Cardiac muscle cell (in vitro differentiated cells and primary cell): ENCODE measurements at regions not wholly inside any gene's neighbourhood (a gene's known extent, or its start where the extent isn't known, plus 50 kb on each side); places are given as distances from the start of the nearest gene placed in this dataset.

Experiments
- DNase-seq, 2 donors: peaks; one replicate each; pipeline versions ENCODE4 v3.0.0 to v3.0.0-alpha.2; 2010 to 2017; ENCODE audit warnings: low read depth in 1 of 2, low spot score in 1 of 2
- H3K27ac ChIP-seq: fragments of 200-600 bp; sonication (generic); 2 replicates; pipeline ENCODE4 v1.5.1; 2016
- H3K27me3 ChIP-seq: fragments of 200-600 bp; sonication (generic); 2 replicates; pipeline ENCODE4 v1.6.0; 2016; ENCODE audit warnings: control low read depth
- H3K36me3 ChIP-seq: fragments of 200-600 bp; sonication (generic); 2 replicates; pipeline ENCODE4 v1.5.1; 2016; ENCODE audit warnings: control low read depth
- H3K4me1 ChIP-seq: fragments of 200-600 bp; sonication (generic); 2 replicates; pipeline ENCODE4 v1.8.1; 2017; ENCODE audit warnings: low read depth, mild to moderate bottlenecking, mixed run types
- H3K4me3 ChIP-seq: fragments of 200-600 bp; sonication (generic); 2 replicates; pipeline ENCODE4 v1.5.1; 2016; ENCODE audit warnings: mild to moderate bottlenecking
- H3K9me3 ChIP-seq: fragments of 200-600 bp; sonication (generic); 2 replicates; pipeline ENCODE4 v1.5.1; 2017; ENCODE audit warnings: low read depth, mild to moderate bottlenecking, control low read depth
- TF ChIP-seq, protein P1 (sequence below): IDR thresholded peaks from 2 replicates; pipeline ENCODE4 v1.5.1; 2012; ENCODE audit warnings: low read depth, mild to moderate bottlenecking, low read length

DNA sequence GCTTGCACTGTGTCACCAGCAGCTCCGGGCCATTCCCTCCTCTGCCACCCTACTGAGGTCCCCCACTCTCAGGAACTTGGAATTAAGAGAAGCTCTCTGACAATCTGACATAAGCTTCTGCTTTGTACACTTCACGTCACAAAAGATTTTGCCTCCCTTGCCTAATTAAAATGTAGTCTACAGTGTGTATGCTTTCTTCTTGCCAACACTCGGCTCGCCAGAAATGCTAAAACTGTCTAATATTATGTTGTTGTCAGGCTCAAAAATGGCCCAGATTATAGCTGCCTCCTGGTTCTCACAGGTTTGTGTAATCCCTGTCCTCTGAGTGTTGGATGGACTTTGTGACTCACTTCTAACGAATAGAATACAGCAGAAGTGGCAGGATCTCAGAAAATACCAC lies 474.7 kb downstream of the MBD2 start:
- no peaks in the 10 kb centered on the region for H3K9me3 ChIP-seq
- DNase-seq = no peak
- peaks cover 3% of the 10 kb centered on the region for H3K4me1 ChIP-seq
- H3K36me3 ChIP-seq = no peaks in the 10 kb centered on the region
- TF ChIP-seq, protein P1, sequence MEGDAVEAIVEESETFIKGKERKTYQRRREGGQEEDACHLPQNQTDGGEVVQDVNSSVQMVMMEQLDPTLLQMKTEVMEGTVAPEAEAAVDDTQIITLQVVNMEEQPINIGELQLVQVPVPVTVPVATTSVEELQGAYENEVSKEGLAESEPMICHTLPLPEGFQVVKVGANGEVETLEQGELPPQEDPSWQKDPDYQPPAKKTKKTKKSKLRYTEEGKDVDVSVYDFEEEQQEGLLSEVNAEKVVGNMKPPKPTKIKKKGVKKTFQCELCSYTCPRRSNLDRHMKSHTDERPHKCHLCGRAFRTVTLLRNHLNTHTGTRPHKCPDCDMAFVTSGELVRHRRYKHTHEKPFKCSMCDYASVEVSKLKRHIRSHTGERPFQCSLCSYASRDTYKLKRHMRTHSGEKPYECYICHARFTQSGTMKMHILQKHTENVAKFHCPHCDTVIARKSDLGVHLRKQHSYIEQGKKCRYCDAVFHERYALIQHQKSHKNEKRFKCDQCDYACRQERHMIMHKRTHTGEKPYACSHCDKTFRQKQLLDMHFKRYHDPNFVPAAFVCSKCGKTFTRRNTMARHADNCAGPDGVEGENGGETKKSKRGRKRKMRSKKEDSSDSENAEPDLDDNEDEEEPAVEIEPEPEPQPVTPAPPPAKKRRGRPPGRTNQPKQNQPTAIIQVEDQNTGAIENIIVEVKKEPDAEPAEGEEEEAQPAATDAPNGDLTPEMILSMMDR = no peak
- no peaks in the 10 kb centered on the region for H3K27me3 ChIP-seq
- H3K27ac ChIP-seq = no peak overlapping the region
- no peak overlapping the region for H3K4me3 ChIP-seq

DNA sequence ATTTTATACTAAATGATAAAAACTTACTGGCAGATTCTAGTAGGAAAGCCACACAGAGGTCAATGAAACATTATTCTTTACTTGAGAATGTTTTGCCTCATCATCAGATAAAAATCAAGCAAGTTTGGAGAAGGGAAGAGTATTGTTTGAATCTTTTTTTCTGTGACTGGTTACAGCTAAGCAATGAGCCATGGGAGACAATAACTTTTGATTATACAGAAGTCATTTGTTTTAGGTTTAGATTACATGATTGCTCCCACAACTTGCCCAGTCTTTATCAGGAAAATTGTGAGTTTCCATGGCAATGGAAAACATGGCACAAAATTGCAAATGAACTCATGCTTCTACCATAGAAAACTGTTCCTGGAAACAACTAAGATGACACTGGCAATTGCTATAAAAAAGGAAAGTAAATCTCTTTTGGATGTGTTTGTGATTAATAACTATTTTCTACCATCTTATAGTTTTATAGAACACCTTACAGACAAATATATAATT lies 476.8 kb downstream of the MBD2 start:
- TF ChIP-seq, protein P1 = no peak
- H3K27me3 ChIP-seq = no peaks in the 10 kb centered on the region
- no peaks in the 10 kb centered on the region for H3K36me3 ChIP-seq
- no peaks in the 10 kb centered on the region for H3K4me1 ChIP-seq
- peak in 1 of 2 donors; percentile 2 for DNase-seq
- H3K4me3 ChIP-seq = no peak overlapping the region
- H3K27ac ChIP-seq = no peak overlapping the region
- no peaks in the 10 kb centered on the region for H3K9me3 ChIP-seq

DNA sequence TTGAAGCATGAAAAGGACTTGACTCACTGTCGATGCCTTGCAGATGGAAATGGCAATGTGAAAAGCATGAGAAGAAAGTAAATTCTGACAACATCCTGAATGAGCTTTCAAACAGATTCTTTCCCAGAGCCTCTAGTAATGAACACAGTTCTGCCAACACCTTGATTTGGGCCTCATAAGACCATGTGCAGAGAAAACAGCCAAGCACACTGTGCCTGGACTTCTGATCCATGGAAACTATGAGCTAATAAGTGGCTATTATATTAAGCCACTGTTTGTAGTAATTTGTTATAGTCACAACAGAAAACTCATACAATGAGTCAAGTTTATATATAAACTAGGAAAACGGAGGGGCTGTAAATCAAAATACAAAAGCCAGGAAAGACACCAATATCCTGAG lies 477.3 kb downstream of the MBD2 start:
- Histone ChIP-seq H3K27me3 (no peaks in the 10 kb centered on the region), H3K27ac (no peak overlapping the region), H3K36me3 (no peaks in the 10 kb centered on the region), H3K4me1 (no peaks in the 10 kb centered on the region), H3K9me3 (no peaks in the 10 kb centered on the region), H3K4me3 (no peak overlapping the region)
- no peak for DNase-seq
- TF ChIP-seq, protein P1 = no peak

DNA sequence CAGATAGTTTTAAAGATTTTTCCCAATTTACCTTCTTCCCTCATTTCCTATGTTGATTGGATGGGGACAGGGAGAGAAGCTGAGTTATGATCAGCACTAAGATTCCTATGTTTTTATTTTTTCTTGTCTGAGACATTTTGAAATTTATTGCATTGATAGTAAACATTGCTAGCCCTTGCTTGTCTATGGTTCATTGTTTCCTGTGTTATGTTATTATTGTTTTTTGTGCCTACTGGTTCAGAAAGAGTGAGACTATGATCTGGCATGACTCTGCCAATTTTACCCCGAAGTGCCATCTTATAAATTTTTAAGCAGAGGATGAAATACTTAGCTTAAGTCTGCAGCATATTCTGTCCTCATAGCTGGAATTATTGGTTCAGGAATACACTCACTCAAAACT lies 478.5 kb downstream of the MBD2 start:
- no peaks in the 10 kb centered on the region for H3K9me3 ChIP-seq
- H3K36me3 ChIP-seq = no peaks in the 10 kb centered on the region
- no peak overlapping the region for H3K27ac ChIP-seq
- no peak for DNase-seq
- no peaks in the 10 kb centered on the region for H3K27me3 ChIP-seq
- TF ChIP-seq, protein P1 = no peak
- H3K4me1 ChIP-seq = no peaks in the 10 kb centered on the region
- H3K4me3 ChIP-seq = no peak overlapping the region

DNA sequence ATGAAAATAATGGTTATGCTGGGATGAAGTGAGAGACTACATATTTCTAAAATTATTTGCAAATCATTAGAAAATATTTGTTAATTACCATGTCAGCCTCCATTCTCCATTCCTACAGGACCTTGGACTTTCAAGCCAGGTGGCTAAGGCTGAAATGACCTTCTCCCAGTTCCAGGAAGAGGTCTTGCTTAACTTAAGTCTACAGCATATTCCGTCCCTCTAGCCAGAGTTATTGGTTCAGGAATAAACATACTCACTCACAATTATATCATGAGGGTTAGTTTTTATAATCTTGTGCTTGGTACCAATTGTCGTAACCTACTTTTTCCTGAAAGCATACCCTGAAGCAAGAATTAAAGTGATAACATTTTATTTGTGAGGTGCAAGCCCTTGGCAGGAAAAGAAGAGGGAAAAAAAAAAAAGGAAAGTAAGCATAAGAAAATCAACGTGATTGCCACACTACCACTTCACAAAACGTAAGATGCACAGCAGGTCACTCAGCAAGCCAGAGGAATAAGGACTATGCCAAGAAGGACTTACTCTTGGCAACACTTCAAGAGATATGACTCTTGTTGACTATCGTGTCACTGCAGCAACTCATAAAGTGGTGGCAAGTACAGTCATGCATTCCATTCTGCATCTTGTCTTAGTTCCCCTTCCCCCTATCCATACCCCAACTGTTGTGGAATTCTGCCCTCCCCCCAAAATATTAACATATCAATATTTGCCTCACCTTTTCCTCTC lies 479.1 kb downstream of the MBD2 start:
- no peaks in the 10 kb centered on the region for H3K36me3 ChIP-seq
- H3K4me1 ChIP-seq = no peaks in the 10 kb centered on the region
- no peaks in the 10 kb centered on the region for H3K9me3 ChIP-seq
- no peak overlapping the region for H3K4me3 ChIP-seq
- H3K27ac ChIP-seq = no peak overlapping the region
- peak in 1 of 2 donors; percentile 8 for DNase-seq
- TF ChIP-seq, protein P1 = no peak
- no peaks in the 10 kb centered on the region for H3K27me3 ChIP-seq
